Endothelial cell of umbilical vein (primary cell): ENCODE measurements at regions not wholly inside any gene's neighbourhood (a gene's known extent, or its start where the extent isn't known, plus 50 kb on each side); places are given as distances from the start of the nearest gene placed in this dataset.

Experiments
- BruUV-seq: library from RNA; stranded (reverse); fragments of 400-500 nt; replicated peaks from 2 replicates; lab custom pipeline; 2021; lab: Mats Ljungman, UMichigan
- CTCF ChIA-PET: fragments of 300-600, 350-600 bp; sonication (Branson Sonifier 250); formaldehyde crosslinking; loops from one replicate; lab custom pipeline; 2021; ENCODE audit warnings: antibody characterized with exemption, inconsistent platforms; lab: Charles Lee
- POLR2A ChIA-PET: fragments of 300-600, 350-600 bp; sonication (Branson Sonifier 250); formaldehyde crosslinking; loops from one replicate; lab custom pipeline; 2021; ENCODE audit warnings: antibody characterized with exemption, inconsistent platforms; lab: Charles Lee
- DNase-seq: peaks from one replicate; pipeline ENCODE4 v3.0.0-alpha.2; 2011; ENCODE audit warnings: low read depth, low spot score
- FAIRE-seq: peaks from 2 replicates; lab custom pipeline; 2011; peaks lifted over from hg19 to GRCh38; lab: Jason Lieb, UNC
- H2AFZ ChIP-seq: 2 replicates; pipeline ENCODE4 v1.6.0; 2012; ENCODE audit warnings: low read depth, low read length, control low read depth, inconsistent platforms
- H3K27ac ChIP-seq: 2 replicates; pipeline ENCODE4 v1.5.1; 2011; ENCODE audit warnings: low read depth, mild to moderate bottlenecking, control low read depth, low read length, moderate library complexity; ENCODE audit not compliant: insufficient read depth
- H3K27me3 ChIP-seq, 2 experiments: 2 replicates each; pipeline versions ENCODE4 v1.6.0 to v1.6.1; 2011; ENCODE audit warnings: low read length in 2 of 2, mixed read lengths in 1 of 2; ENCODE audit not compliant: control insufficient read depth in 2 of 2, insufficient read depth in 2 of 2
- H3K36me3 ChIP-seq, 2 experiments: 2 replicates in 1 of 2; 3 replicates in 1 of 2; pipeline ENCODE4 v1.5.1; 2011; ENCODE audit warnings: low read length in 2 of 2, mild to moderate bottlenecking in 1 of 2, moderate library complexity in 1 of 2; ENCODE audit not compliant: control insufficient read depth in 2 of 2, insufficient read depth in 2 of 2; ENCODE audit errors: extremely low read depth in 1 of 2
- H3K4me1 ChIP-seq: 3 replicates; pipeline ENCODE4 v1.5.1; 2011; ENCODE audit warnings: mild to moderate bottlenecking, low read length; ENCODE audit not compliant: control insufficient read depth, insufficient read depth; ENCODE audit errors: extremely low read depth
- H3K4me2 ChIP-seq: 2 replicates; pipeline ENCODE4 v1.6.1; 2011; ENCODE audit warnings: low read length, control low read depth, mixed read lengths; ENCODE audit not compliant: insufficient read depth
- H3K4me3 ChIP-seq, 3 experiments: fragments of 200-600 bp in 1 of 3; sonication (generic), shearing (Covaris generic) in 1 of 3; replicated peaks in 1 of 3; 2 replicates each; pipeline ENCODE4 v1.5.1; 2011 to 2016; ENCODE audit warnings: control low read depth in 3 of 3, low read length in 3 of 3, mild to moderate bottlenecking in 2 of 3, inconsistent platforms in 1 of 3, low read depth in 1 of 3, moderate library complexity in 1 of 3; ENCODE audit not compliant: insufficient read depth in 1 of 3
- H3K79me2 ChIP-seq: 2 replicates; pipeline ENCODE4 v1.6.0; 2012; ENCODE audit warnings: low read length, inconsistent platforms; ENCODE audit not compliant: control insufficient read depth, insufficient read depth
- H3K9ac ChIP-seq: replicated peaks from 2 replicates; pipeline ENCODE3; 2011; ENCODE audit warnings: low read length, control low read depth; ENCODE audit not compliant: insufficient read depth; ENCODE audit errors: extremely low read depth
- H3K9me1 ChIP-seq: replicated peaks from 3 replicates; pipeline ENCODE4 v1.6.0; 2011; ENCODE audit warnings: mild to moderate bottlenecking, low read length; ENCODE audit not compliant: control insufficient read depth, insufficient read depth; ENCODE audit errors: extremely low read depth
- H3K9me3 ChIP-seq: replicated peaks from 2 replicates; pipeline ENCODE4 v1.5.1; 2012; ENCODE audit warnings: low read length, inconsistent platforms; ENCODE audit not compliant: control insufficient read depth, insufficient read depth
- H4K20me1 ChIP-seq: replicated peaks from 2 replicates; pipeline ENCODE3; 2011; ENCODE audit warnings: mild to moderate bottlenecking, low read length; ENCODE audit not compliant: control insufficient read depth, insufficient read depth; ENCODE audit errors: extremely low read depth
- EZH2 ChIP-seq: IDR thresholded peaks from 2 replicates; pipeline ENCODE4 v1.6.1; 2012; ENCODE audit warnings: borderline replicate concordance, low read depth, mild to moderate bottlenecking, moderate library complexity, low read length, inconsistent platforms; ENCODE audit not compliant: severe bottlenecking
- FOS ChIP-seq: IDR thresholded peaks from 2 replicates; pipeline ENCODE4 v1.6.1; 2011; ENCODE audit warnings: mild to moderate bottlenecking, low read length, moderate library complexity, borderline replicate concordance; ENCODE audit not compliant: insufficient read depth
- GATA2 ChIP-seq: IDR thresholded peaks from 2 replicates; pipeline ENCODE4 v1.7.0; 2011; ENCODE audit warnings: low read depth, mild to moderate bottlenecking, moderate library complexity, mixed read lengths, low read length; ENCODE audit not compliant: insufficient read length, insufficient read depth
- MYC ChIP-seq: IDR thresholded peaks from one replicate; pipeline ENCODE4 v1.6.1; 2011; ENCODE audit warnings: mild to moderate bottlenecking, low read depth, low read length
- POLR2AphosphoS5 ChIP-seq: IDR thresholded peaks from 2 replicates; pipeline ENCODE4 v1.6.1; 2012; ENCODE audit warnings: low read depth, mild to moderate bottlenecking, control low read depth, low read length, moderate library complexity; ENCODE audit not compliant: insufficient read depth
- dilution Hi-C: fragments of 300-500 bp; cut with MboI; formaldehyde crosslinking; loops from one replicate; pipeline ENCODE4 v1.15.0; 2019; ENCODE audit warnings: low sequenced_read_pairs; ENCODE audit not compliant: extremely low pct_ligation_motif_present
- intact Hi-C: fragments of 100-400 bp; cut with micrococcal nuclease; formaldehyde crosslinking; loops from one replicate; pipeline ENCODE4 v1.10.0; 2022
- TF ChIP-seq, protein P1 (sequence below): IDR thresholded peaks from 2 replicates; pipeline ENCODE4 v1.6.1; 2011; ENCODE audit not compliant: insufficient read depth, insufficient read length
- TF ChIP-seq, protein P2 (sequence below), 2 donors: IDR thresholded peaks; 1 replicate in 1 of 2; 2 replicates in 1 of 2; pipeline ENCODE4 v1.5.1; 2011; ENCODE audit warnings: low read length in 2 of 2, mild to moderate bottlenecking in 2 of 2, moderate library complexity in 2 of 2, control low read depth in 1 of 2, inconsistent platforms in 1 of 2, low read depth in 1 of 2; ENCODE audit not compliant: insufficient read depth in 1 of 2; ENCODE audit errors: extremely low read depth in 1 of 2

DNA sequence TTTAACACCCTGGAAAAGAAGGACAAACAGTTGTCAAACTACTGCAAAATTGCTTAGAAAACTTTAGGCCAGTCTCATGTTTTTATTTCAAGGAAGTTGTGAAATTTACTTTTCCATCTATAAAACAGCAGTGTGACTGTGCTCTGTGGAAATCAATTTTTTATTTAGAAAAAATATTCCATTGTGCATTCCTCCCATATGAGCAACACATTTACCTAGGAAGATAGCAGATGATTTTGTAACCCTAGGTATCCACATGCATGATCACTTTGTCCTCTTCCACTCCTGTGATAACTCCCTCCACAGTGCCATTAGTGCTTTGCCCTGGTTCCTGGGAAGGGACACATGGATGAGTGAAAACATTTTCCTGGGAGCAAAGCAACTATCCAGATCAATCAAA, 69.4 kb upstream of the GPCPD1 start:
- no peak overlapping the region for H3K9ac ChIP-seq
- intact Hi-C loops (no loop called here), dilution Hi-C loops (no loop called here)
- H3K4me1 ChIP-seq: no peaks in the 10 kb centered on the region
- ChIA-PET CTCF (no interaction called here), POLR2A (no interaction called here)
- H3K9me1 ChIP-seq: no peaks in the 10 kb centered on the region
- H4K20me1 ChIP-seq: no peaks in the 10 kb centered on the region
- H3K27ac ChIP-seq: no peak overlapping the region
- no peak overlapping the region for H3K4me3 ChIP-seq
- no peaks in the 10 kb centered on the region for H3K9me3 ChIP-seq
- H3K36me3 ChIP-seq: no peaks in the 10 kb centered on the region
- no peak overlapping the region for H3K4me2 ChIP-seq
- TF ChIP-seq, protein P1, sequence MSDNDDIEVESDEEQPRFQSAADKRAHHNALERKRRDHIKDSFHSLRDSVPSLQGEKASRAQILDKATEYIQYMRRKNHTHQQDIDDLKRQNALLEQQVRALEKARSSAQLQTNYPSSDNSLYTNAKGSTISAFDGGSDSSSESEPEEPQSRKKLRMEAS: no peak
- TF ChIP-seq, protein P2, sequence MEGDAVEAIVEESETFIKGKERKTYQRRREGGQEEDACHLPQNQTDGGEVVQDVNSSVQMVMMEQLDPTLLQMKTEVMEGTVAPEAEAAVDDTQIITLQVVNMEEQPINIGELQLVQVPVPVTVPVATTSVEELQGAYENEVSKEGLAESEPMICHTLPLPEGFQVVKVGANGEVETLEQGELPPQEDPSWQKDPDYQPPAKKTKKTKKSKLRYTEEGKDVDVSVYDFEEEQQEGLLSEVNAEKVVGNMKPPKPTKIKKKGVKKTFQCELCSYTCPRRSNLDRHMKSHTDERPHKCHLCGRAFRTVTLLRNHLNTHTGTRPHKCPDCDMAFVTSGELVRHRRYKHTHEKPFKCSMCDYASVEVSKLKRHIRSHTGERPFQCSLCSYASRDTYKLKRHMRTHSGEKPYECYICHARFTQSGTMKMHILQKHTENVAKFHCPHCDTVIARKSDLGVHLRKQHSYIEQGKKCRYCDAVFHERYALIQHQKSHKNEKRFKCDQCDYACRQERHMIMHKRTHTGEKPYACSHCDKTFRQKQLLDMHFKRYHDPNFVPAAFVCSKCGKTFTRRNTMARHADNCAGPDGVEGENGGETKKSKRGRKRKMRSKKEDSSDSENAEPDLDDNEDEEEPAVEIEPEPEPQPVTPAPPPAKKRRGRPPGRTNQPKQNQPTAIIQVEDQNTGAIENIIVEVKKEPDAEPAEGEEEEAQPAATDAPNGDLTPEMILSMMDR (IDR thresholded peaks at IDR 0.05; ENCODE audit: extremely low read depth in 1 of 2, insufficient read depth in 1 of 2, low read depth in 1 of 2, low read length in 2 of 2): no peak
- TF ChIP-seq POLR2AphosphoS5 (no peak), FOS (no peak), GATA2 (no peak), EZH2 (no peak), MYC (no peak)
- no peak for FAIRE-seq
- H3K79me2 ChIP-seq: no peaks in the 10 kb centered on the region
- no TSS peak for BruUV-seq
- no peak overlapping the region for H2AFZ ChIP-seq
- peaks cover 1 to 3% of the 10 kb centered on the region in 2 experiments for H3K27me3 ChIP-seq
- DNase-seq: no peak
